IMR-90 (cell line): ENCODE measurements at regions not wholly inside any gene's neighbourhood (a gene's known extent, or its start where the extent isn't known, plus 50 kb on each side); places are given as distances from the start of the nearest gene placed in this dataset.

Experiments
- ATAC-seq: fragments of 200-7000 bp; cut with Tn5 transposase; 2 replicates; pipeline ENCODE4 v1.9.1; 2020; ENCODE audit warnings: low read depth, mild to moderate bottlenecking, moderate library complexity
- BruUV-seq: library from RNA; stranded (reverse); fragments of 400-500 nt; replicated peaks from 2 replicates; lab custom pipeline; 2021; lab: Mats Ljungman, UMichigan
- CTCF ChIA-PET: fragments of 300-600 bp; formaldehyde crosslinking; extraction: SDS; loops from one replicate; lab custom pipeline; 2021; ENCODE audit warnings: antibody characterized with exemption; lab: Yijun Ruan, JAX
- POLR2A ChIA-PET: fragments of 300-600 bp; sonication (Branson Sonifier 250); formaldehyde crosslinking; loops from one replicate; lab custom pipeline; 2022; ENCODE audit warnings: antibody characterized with exemption; ENCODE audit not compliant: unreplicated experiment; lab: Charles Lee
- DNase-seq: peaks from one replicate; pipeline ENCODE4 v3.0.0; 2013
- H2AFZ ChIP-seq: replicated peaks from 2 replicates; pipeline ENCODE3; 2013; ENCODE audit warnings: low read length, mild to moderate bottlenecking; ENCODE audit not compliant: poor library complexity
- H2AK5ac ChIP-seq: 2 replicates; pipeline ENCODE4 v1.6.1; 2013; ENCODE audit warnings: low read depth, low read length, inconsistent platforms
- H2AK9ac ChIP-seq: replicated peaks from 2 replicates; pipeline ENCODE3; 2013; ENCODE audit warnings: mild to moderate bottlenecking, low read depth, low read length, moderate library complexity; ENCODE audit not compliant: poor library complexity
- H2BK120ac ChIP-seq: 2 replicates; pipeline ENCODE4 v1.6.1; 2013; ENCODE audit warnings: low read depth, low read length, inconsistent platforms
- H2BK15ac ChIP-seq: 3 replicates; pipeline ENCODE4 v1.6.1; 2013; ENCODE audit warnings: low read depth, low read length, inconsistent platforms
- H2BK20ac ChIP-seq: 2 replicates; pipeline ENCODE4 v1.6.1; 2013; ENCODE audit warnings: low read depth, mild to moderate bottlenecking, inconsistent platforms, low read length, moderate library complexity
- H2BK5ac ChIP-seq: 2 replicates; pipeline ENCODE4 v1.6.1; 2013; ENCODE audit warnings: mild to moderate bottlenecking, low read depth, low read length, inconsistent platforms; ENCODE audit not compliant: poor library complexity, severe bottlenecking
- H3K14ac ChIP-seq: replicated peaks from 2 replicates; pipeline ENCODE4 v1.6.1; 2013; ENCODE audit warnings: low read depth, low read length, inconsistent platforms
- H3K18ac ChIP-seq: 2 replicates; pipeline ENCODE4 v1.6.1; 2013; ENCODE audit warnings: low read depth, low read length, control low read depth
- H3K23ac ChIP-seq: 2 replicates; pipeline ENCODE4 v1.6.1; 2013; ENCODE audit warnings: low read depth, low read length, inconsistent platforms
- H3K27ac ChIP-seq: 2 replicates; pipeline ENCODE4 v1.5.1; 2013; ENCODE audit warnings: mild to moderate bottlenecking, control low read depth, low read length; ENCODE audit not compliant: insufficient read depth
- H3K27me3 ChIP-seq: 2 replicates; pipeline ENCODE4 v1.6.1; 2013; ENCODE audit warnings: low read length; ENCODE audit not compliant: control insufficient read depth, insufficient read depth
- H3K36me3 ChIP-seq: 2 replicates; pipeline ENCODE4 v1.6.1; 2013; ENCODE audit warnings: low read length, mixed read lengths; ENCODE audit not compliant: control insufficient read depth, insufficient read depth
- H3K4ac ChIP-seq: 2 replicates; pipeline ENCODE4 v1.6.1; 2013; ENCODE audit warnings: low read depth, low read length, inconsistent platforms
- H3K4me1 ChIP-seq: 2 replicates; pipeline ENCODE4 v1.6.1; 2013; ENCODE audit warnings: low read length, mixed read lengths; ENCODE audit not compliant: control insufficient read depth, insufficient read depth
- H3K4me2 ChIP-seq: 2 replicates; pipeline ENCODE4 v1.6.1; 2013; ENCODE audit warnings: low read depth, mild to moderate bottlenecking, control low read depth, low read length, moderate library complexity
- H3K4me3 ChIP-seq: 2 replicates; pipeline ENCODE4 v1.5.1; 2013; ENCODE audit warnings: low read depth, mild to moderate bottlenecking, control low read depth, low read length, moderate library complexity; ENCODE audit not compliant: insufficient read depth
- H3K56ac ChIP-seq: 2 replicates; pipeline ENCODE4 v1.6.1; 2013; ENCODE audit warnings: low read length, inconsistent platforms; ENCODE audit not compliant: insufficient read depth; ENCODE audit errors: extremely low read depth
- H3K79me1 ChIP-seq, 2 experiments: 2 replicates each; pipeline ENCODE4 v1.6.1; 2013; ENCODE audit warnings: low read length in 2 of 2, inconsistent platforms in 1 of 2, low read depth in 1 of 2
- H3K9ac ChIP-seq: 2 replicates; pipeline ENCODE4 v1.6.1; 2013; ENCODE audit warnings: low read depth, low read length, control low read depth
- H3K9me1 ChIP-seq: 2 replicates; pipeline ENCODE4 v1.6.1; 2013; ENCODE audit warnings: low read length, inconsistent platforms; ENCODE audit not compliant: insufficient read depth
- H3K9me3 ChIP-seq: 2 replicates; pipeline ENCODE4 v1.6.1; 2013; ENCODE audit warnings: low read length; ENCODE audit not compliant: control insufficient read depth, insufficient read depth
- H4K20me1 ChIP-seq: 2 replicates; pipeline ENCODE4 v1.6.1; 2013; ENCODE audit warnings: low read length, inconsistent platforms; ENCODE audit not compliant: insufficient read depth
- H4K5ac ChIP-seq: 2 replicates; pipeline ENCODE4 v1.6.1; 2013; ENCODE audit warnings: mild to moderate bottlenecking, low read depth, low read length, control low read depth
- H4K8ac ChIP-seq, 2 experiments: 2 replicates each; pipeline ENCODE4 v1.6.1; 2013; ENCODE audit warnings: low read depth in 2 of 2, low read length in 2 of 2, control low read depth in 1 of 2, inconsistent platforms in 1 of 2
- H4K91ac ChIP-seq: 2 replicates; pipeline ENCODE4 v1.6.1; 2013; ENCODE audit warnings: low read depth, low read length, inconsistent platforms; ENCODE audit not compliant: insufficient read depth
- BHLHE40 ChIP-seq: fragments of 150-350 bp; IDR thresholded peaks from 2 replicates; pipeline ENCODE4 v1.6.1; 2016; ENCODE audit warnings: mild to moderate bottlenecking, low read depth, low read length
- CEBPB ChIP-seq: IDR thresholded peaks from 2 replicates; pipeline ENCODE4 v1.6.1; 2012; ENCODE audit warnings: low read depth, low read length, improper control_type of control experiment
- CHD1 ChIP-seq: IDR thresholded peaks from 2 replicates; pipeline ENCODE4 v1.6.1; 2012; ENCODE audit warnings: low read depth, low read length, improper control_type of control experiment
- ELK1 ChIP-seq: fragments of 150-350 bp; IDR thresholded peaks from 2 replicates; pipeline ENCODE4 v1.6.1; 2016; ENCODE audit warnings: low read depth, mild to moderate bottlenecking, low read length, moderate library complexity, borderline replicate concordance
- FOS ChIP-seq: fragments of 150-350 bp; IDR thresholded peaks from 2 replicates; pipeline ENCODE4 v1.6.1; 2016; ENCODE audit warnings: low read depth, low read length
- MAFK ChIP-seq: IDR thresholded peaks from 2 replicates; pipeline ENCODE4 v1.6.1; 2012; ENCODE audit warnings: low read depth, low read length, improper control_type of control experiment
- MAZ ChIP-seq: IDR thresholded peaks from 2 replicates; pipeline ENCODE4 v1.6.1; 2012; ENCODE audit warnings: low read depth, mild to moderate bottlenecking, low read length, improper control_type of control experiment, moderate library complexity, borderline replicate concordance
- MXI1 ChIP-seq: IDR thresholded peaks from 2 replicates; pipeline ENCODE4 v1.6.1; 2012; ENCODE audit warnings: low read depth, mild to moderate bottlenecking, low read length, moderate library complexity, borderline replicate concordance
- NFE2L2 ChIP-seq: fragments of 150-350 bp; IDR thresholded peaks from 2 replicates; pipeline ENCODE4 v1.6.1; 2016; ENCODE audit warnings: low read depth, mild to moderate bottlenecking, low read length
- POLR2A ChIP-seq: IDR thresholded peaks from 2 replicates; pipeline ENCODE4 v1.6.1; 2012; ENCODE audit warnings: mild to moderate bottlenecking, low read depth, low read length
- RAD21 ChIP-seq: IDR thresholded peaks from 2 replicates; pipeline ENCODE4 v1.6.1; 2012; ENCODE audit warnings: low read length, improper control_type of control experiment
- RCOR1 ChIP-seq: IDR thresholded peaks from 2 replicates; pipeline ENCODE4 v1.6.1; 2012; ENCODE audit warnings: mild to moderate bottlenecking, low read length, improper control_type of control experiment; ENCODE audit not compliant: insufficient replicate concordance
- RFX5 ChIP-seq: IDR thresholded peaks from 2 replicates; pipeline ENCODE4 v1.8.0; 2012; ENCODE audit warnings: low read depth, mild to moderate bottlenecking, low read length, moderate library complexity
- SMC3 ChIP-seq: fragments of 150-350 bp; IDR thresholded peaks from 2 replicates; pipeline ENCODE4 v1.6.1; 2016; ENCODE audit warnings: low read depth, mild to moderate bottlenecking, antibody characterized with exemption, low read length, moderate library complexity
- USF2 ChIP-seq: fragments of 150-350 bp; IDR thresholded peaks from 2 replicates; pipeline ENCODE4 v1.6.1; 2017; ENCODE audit warnings: mild to moderate bottlenecking, antibody characterized with exemption, low read length, low read depth
- WGBS, 2 experiments: methylation state at CpG; one replicate each; pipeline versions ENCODE4 v1.1.5 to v1.1.7; 2013; ENCODE audit warnings: missing lambda C conversion rate in 2 of 2; ENCODE audit not compliant: insufficient read length in 1 of 2; ENCODE audit errors: extremely low coverage in 2 of 2; 5-methylcytosine and 5-hydroxymethylcytosine counted together
- dilution Hi-C: fragments of 300-500 bp; cut with HindIII; formaldehyde crosslinking; loops from one replicate; pipeline ENCODE4 v1.14.3; 2018; ENCODE audit warnings: low sequenced_read_pairs; ENCODE audit not compliant: unreplicated experiment
- in situ Hi-C: fragments of 300-500 bp; cut with MboI; formaldehyde crosslinking; loops from 3 replicates; pipeline ENCODE4 v1.14.3; 2019; ENCODE audit warnings: low sequenced_read_pairs, inconsistent platforms, mixed read lengths
- intact Hi-C: fragments of 100-400 bp; cut with micrococcal nuclease; formaldehyde crosslinking; loops from 2 replicates; pipeline ENCODE4 v1.10.0; 2022
- TF ChIP-seq, protein P1 (sequence below): conservative IDR thresholded peaks from 2 replicates; pipeline ENCODE4 v1.5.1; 2012; ENCODE audit warnings: mild to moderate bottlenecking, low read depth, low read length, improper control_type of control experiment

- Histone ChIP-seq H3K56ac (no peak overlapping the region), H3K4me3 (no peak overlapping the region), H2BK20ac (no peak overlapping the region), H3K36me3 (no peaks in the 10 kb centered on the region), H3K27ac (no peak overlapping the region), H4K5ac (no peak overlapping the region), H2BK15ac (no peak overlapping the region), H3K79me1 (no peaks in the 10 kb centered on the region), H2AK9ac (no peak overlapping the region), H2AFZ (no peak overlapping the region), H3K23ac (no peak overlapping the region), H4K20me1 (no peaks in the 10 kb centered on the region), H3K9me1 (no peaks in the 10 kb centered on the region), H3K4me1 (peaks cover 3% of the 10 kb centered on the region), H3K4ac (no peak overlapping the region), H2BK120ac (no peak overlapping the region), H3K9ac (no peak overlapping the region), H3K18ac (no peak overlapping the region), H3K14ac (no peak overlapping the region), H2AK5ac (no peak overlapping the region), H3K27me3 (no peaks in the 10 kb centered on the region), H4K8ac (no peak overlapping the region), H3K9me3 (no peaks in the 10 kb centered on the region), H3K4me2 (no peak overlapping the region), H4K91ac (no peak overlapping the region), H2BK5ac (no peak overlapping the region)
- TF ChIP-seq MAFK: no peak
- no peak for TF ChIP-seq NFE2L2
- no peak for TF ChIP-seq RCOR1
- TF ChIP-seq USF2: no peak
- TF ChIP-seq CHD1: no peak
- no peak for TF ChIP-seq CEBPB
- TF ChIP-seq BHLHE40: no peak
- TF ChIP-seq, protein P1, sequence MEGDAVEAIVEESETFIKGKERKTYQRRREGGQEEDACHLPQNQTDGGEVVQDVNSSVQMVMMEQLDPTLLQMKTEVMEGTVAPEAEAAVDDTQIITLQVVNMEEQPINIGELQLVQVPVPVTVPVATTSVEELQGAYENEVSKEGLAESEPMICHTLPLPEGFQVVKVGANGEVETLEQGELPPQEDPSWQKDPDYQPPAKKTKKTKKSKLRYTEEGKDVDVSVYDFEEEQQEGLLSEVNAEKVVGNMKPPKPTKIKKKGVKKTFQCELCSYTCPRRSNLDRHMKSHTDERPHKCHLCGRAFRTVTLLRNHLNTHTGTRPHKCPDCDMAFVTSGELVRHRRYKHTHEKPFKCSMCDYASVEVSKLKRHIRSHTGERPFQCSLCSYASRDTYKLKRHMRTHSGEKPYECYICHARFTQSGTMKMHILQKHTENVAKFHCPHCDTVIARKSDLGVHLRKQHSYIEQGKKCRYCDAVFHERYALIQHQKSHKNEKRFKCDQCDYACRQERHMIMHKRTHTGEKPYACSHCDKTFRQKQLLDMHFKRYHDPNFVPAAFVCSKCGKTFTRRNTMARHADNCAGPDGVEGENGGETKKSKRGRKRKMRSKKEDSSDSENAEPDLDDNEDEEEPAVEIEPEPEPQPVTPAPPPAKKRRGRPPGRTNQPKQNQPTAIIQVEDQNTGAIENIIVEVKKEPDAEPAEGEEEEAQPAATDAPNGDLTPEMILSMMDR: no peak
- no peak for TF ChIP-seq RAD21
- no peak for TF ChIP-seq RFX5
- TF ChIP-seq MXI1: no peak
- TF ChIP-seq SMC3: no peak
- no peak for TF ChIP-seq POLR2A
- TF ChIP-seq MAZ: no peak
- no peak for TF ChIP-seq FOS
- no peak for TF ChIP-seq ELK1
- intact Hi-C loops: no loop called here
- no CpG with 5 or more reads among the region's 6 CpGs for WGBS, 2 experiments
- ChIA-PET POLR2A (no interaction called here), CTCF (interaction anchor here (0.6 kb wide), 1 partner anchor 605 kb away, joined by 5 read pairs; no protein-coding TSS in a partner anchor)
- BruUV-seq: no TSS peak
- DNase-seq (no peak), ATAC-seq (no peak)
- dilution Hi-C loops: no loop called here
- in situ Hi-C loops: no loop called here
Observed at GRCh38 chr7:17046666-17047065, 164.9 kb upstream of the AGR3 start.
